Activated effector memory CD4-positive, alpha-beta T cell treated with anti-CD3 and anti-CD28 coated beads, Interleukin-2, amount 50 U/mL, for 16 hours (primary cell): ENCODE measurements at regions not wholly inside any gene's neighbourhood (a gene's known extent, or its start where the extent isn't known, plus 50 kb on each side); places are given as distances from the start of the nearest gene placed in this dataset.
"Not testable (repeated sequence)": the region's sequence is repeated elsewhere in the genome, so short reads cannot be mapped to it uniquely, and the experiment has no call there.

ENCODE experiments used
- DNase-seq: peaks from one replicate; pipeline ENCODE4 v3.0.0-alpha.2; 2020

- DNase-seq = no peak
Observed at GRCh38 chr2:83960371-83960770, 498.7 kb downstream of the SUCLG1 start.

GRCh38 chr2:83959266-83959665, 499.8 kb downstream of the SUCLG1 start:
- DNase-seq = no peak

- DNase-seq = no peak
Observed at GRCh38 chr2:83956991-83957390, 502.1 kb downstream of the SUCLG1 start.

- DNase-seq = no peak
Observed at GRCh38 chr2:83953697-83954096, 505.4 kb downstream of the SUCLG1 start.

- no peak for DNase-seq
Observed at GRCh38 chr2:83951378-83951947, 507.6 kb downstream of the SUCLG1 start.

GRCh38 chr2:83949361-83949760, 509.7 kb downstream of the SUCLG1 start:
- no peak for DNase-seq

GRCh38 chr2:83944191-83944590, 514.9 kb downstream of the SUCLG1 start:
- DNase-seq = no peak

GRCh38 chr2:83943265-83943664, 515.8 kb downstream of the SUCLG1 start:
- no peak for DNase-seq

GRCh38 chr2:83941886-83942285, 517.2 kb downstream of the SUCLG1 start:
- DNase-seq = no peak

- DNase-seq = no peak
Observed at GRCh38 chr2:83933749-83934148, 525.3 kb downstream of the SUCLG1 start.

- no peak for DNase-seq
Observed at GRCh38 chr2:83923531-83923930, 535.5 kb downstream of the SUCLG1 start.

- no peak for DNase-seq
Observed at GRCh38 chr2:83916559-83916958, 542.5 kb downstream of the SUCLG1 start.

GRCh38 chr2:83915381-83915780, 543.7 kb downstream of the SUCLG1 start:
- no peak for DNase-seq

GRCh38 chr2:83908750-83909149, 550.3 kb downstream of the SUCLG1 start:
- DNase-seq = no peak

- DNase-seq = no peak
Observed at GRCh38 chr2:83901317-83901716, 557.8 kb downstream of the SUCLG1 start.

GRCh38 chr2:83900862-83901261, 558.2 kb downstream of the SUCLG1 start:
- DNase-seq = no peak

GRCh38 chr2:83899271-83899670, 559.8 kb downstream of the SUCLG1 start:
- no peak for DNase-seq

GRCh38 chr2:83894976-83895375, 564.1 kb downstream of the SUCLG1 start:
- no peak for DNase-seq

GRCh38 chr2:83887757-83888156, 571.3 kb downstream of the SUCLG1 start:
- no peak for DNase-seq

GRCh38 chr2:83879127-83879526, 580.0 kb downstream of the SUCLG1 start:
- no peak for DNase-seq

- DNase-seq = not testable (repeated sequence)
Observed at GRCh38 chr2:83877261-83877660, 581.8 kb downstream of the SUCLG1 start.

- no peak for DNase-seq
Observed at GRCh38 chr2:83874712-83875430, 584.2 kb downstream of the SUCLG1 start.

GRCh38 chr2:83874066-83874465, 585.0 kb downstream of the SUCLG1 start:
- no peak for DNase-seq

- DNase-seq = no peak
Observed at GRCh38 chr2:83873110-83873509, 586.0 kb downstream of the SUCLG1 start.

- DNase-seq = no peak
Observed at GRCh38 chr2:83866211-83866610, 592.9 kb downstream of the SUCLG1 start.
